SK-N-SH (cell line): ENCODE measurements at regions not wholly inside any gene's neighbourhood (a gene's known extent, or its start where the extent isn't known, plus 50 kb on each side); places are given as distances from the start of the nearest gene placed in this dataset.

Source experiments
- CTCF ChIA-PET: fragments of 300-600, 350-600 bp; formaldehyde crosslinking; extraction: SDS; loops from one replicate; lab custom pipeline; 2021; lab: Yijun Ruan, JAX
- POLR2A ChIA-PET: fragments of 350-600 bp; sonication (Branson Sonifier 250); formaldehyde crosslinking; extraction: SDS; loops from one replicate; lab custom pipeline; 2020; ENCODE audit warnings: antibody characterized with exemption, inconsistent platforms; lab: Yijun Ruan, JAX
- DNase-seq: peaks from one replicate; pipeline ENCODE4 v3.0.0; 2012
- H2AFZ ChIP-seq: fragments of 200-600 bp; sonication (generic); 2 replicates; pipeline ENCODE4 v1.8.1; 2016; ENCODE audit warnings: antibody characterized with exemption, mild to moderate bottlenecking, low read depth
- H3F3A ChIP-seq: fragments of 200-600 bp; sonication (generic); replicated peaks from 2 replicates; pipeline ENCODE3; 2016; ENCODE audit warnings: antibody characterized with exemption, mild to moderate bottlenecking; ENCODE audit not compliant: insufficient read depth
- H3K27ac ChIP-seq, 2 experiments: fragments of 200-500 bp in 1 of 2; fragments of 200-600 bp in 1 of 2; sonication (Bioruptor generic) in 1 of 2; sonication (generic), shearing (Covaris generic) in 1 of 2; 2 replicates each; pipeline versions ENCODE4 v1.5.1 to v1.6.1; 2014 to 2016; ENCODE audit warnings: low read depth in 2 of 2, inconsistent platforms in 1 of 2, low read length in 1 of 2, mild to moderate bottlenecking in 1 of 2, mixed read lengths in 1 of 2
- H3K27me3 ChIP-seq: fragments of 200-600 bp; sonication (generic), shearing (Covaris generic); 2 replicates; pipeline ENCODE4 v1.6.1; 2016; ENCODE audit warnings: mixed run types; ENCODE audit not compliant: insufficient read depth
- H3K36me3 ChIP-seq, 2 experiments: fragments of 200-500 bp in 1 of 2; fragments of 200-600 bp in 1 of 2; sonication (Bioruptor generic) in 1 of 2; sonication (generic) in 1 of 2; replicated peaks in 1 of 2; 2 replicates each; pipeline versions ENCODE3 to v1.5.1; 2014 to 2016; ENCODE audit warnings: low read length in 1 of 2, mild to moderate bottlenecking in 1 of 2; ENCODE audit not compliant: insufficient read depth in 2 of 2, control insufficient read depth in 1 of 2
- H3K4me1 ChIP-seq, 2 experiments: fragments of 200-500 bp in 1 of 2; fragments of 200-600 bp in 1 of 2; sonication (Bioruptor generic) in 1 of 2; sonication (generic), shearing (Covaris generic) in 1 of 2; 2 replicates each; pipeline versions ENCODE4 v1.5.1 to v1.6.1; 2014 to 2016; ENCODE audit warnings: low read depth in 1 of 2, low read length in 1 of 2, mixed run types in 1 of 2; ENCODE audit not compliant: insufficient read depth in 2 of 2, control insufficient read depth in 1 of 2
- H3K4me2 ChIP-seq: fragments of 200-600 bp; sonication (generic), shearing (Covaris generic); 2 replicates; pipeline ENCODE4 v1.6.1; 2017; ENCODE audit warnings: mixed run types
- H3K4me3 ChIP-seq, 2 experiments: fragments of 200-500 bp in 1 of 2; fragments of 200-600 bp in 1 of 2; sonication (Bioruptor generic) in 1 of 2; sonication (generic), shearing (Covaris generic) in 1 of 2; 2 replicates each; pipeline versions ENCODE4 v1.5.1 to v1.8.1; 2014 to 2016; ENCODE audit warnings: low read depth in 2 of 2, inconsistent platforms in 1 of 2, low read length in 1 of 2, mild to moderate bottlenecking in 1 of 2, mixed read lengths in 1 of 2, moderate library complexity in 1 of 2
- H3K79me2 ChIP-seq: fragments of 200-600 bp; sonication (generic); 2 replicates; pipeline ENCODE4 v1.8.1; 2017; ENCODE audit warnings: mild to moderate bottlenecking; ENCODE audit not compliant: insufficient read depth
- H3K9ac ChIP-seq: fragments of 200-600 bp; sonication (generic); 2 replicates; pipeline ENCODE4 v1.6.1; 2017; ENCODE audit warnings: mixed run types
- H3K9me2 ChIP-seq: fragments of 200-600 bp; sonication (generic); 2 replicates; pipeline ENCODE4 v1.6.1; 2017; ENCODE audit warnings: mixed run types
- H3K9me3 ChIP-seq: fragments of 200-600 bp; sonication (generic); 2 replicates; pipeline ENCODE4 v1.6.1; 2017; ENCODE audit warnings: mixed run types, mild to moderate bottlenecking, moderate library complexity
- H4K20me1 ChIP-seq: fragments of 200-600 bp; sonication (generic); 2 replicates; pipeline ENCODE4 v1.6.1; 2017; ENCODE audit warnings: mild to moderate bottlenecking, mixed run types; ENCODE audit not compliant: insufficient read depth
- CHD2 ChIP-seq: fragments of 150-350 bp; IDR thresholded peaks from 2 replicates; pipeline ENCODE4 v1.6.1; 2018; ENCODE audit warnings: low read length; ENCODE audit not compliant: partially characterized antibody
- EP300 ChIP-seq, 2 experiments: IDR thresholded peaks; 2 replicates each; pipeline versions ENCODE4 v1.4.0 to v1.6.1; 2012; ENCODE audit warnings: borderline replicate concordance in 1 of 2, low read depth in 1 of 2, low read length in 1 of 2
- GATA2 ChIP-seq: sonication (generic); formaldehyde crosslinking; IDR thresholded peaks from 2 replicates; pipeline ENCODE4 v1.5.0; 2020; ENCODE audit warnings: mild to moderate bottlenecking, missing genetic modification reagents
- MAX ChIP-seq: IDR thresholded peaks from 2 replicates; pipeline ENCODE4 v1.4.0; 2012; ENCODE audit warnings: low read depth
- NFIC ChIP-seq: IDR thresholded peaks from 2 replicates; pipeline ENCODE4 v1.4.0; 2012; ENCODE audit warnings: borderline replicate concordance
- NRF1 ChIP-seq: IDR thresholded peaks from 2 replicates; pipeline ENCODE4 v1.6.1; 2012; ENCODE audit warnings: low read depth, mild to moderate bottlenecking, low read length
- POLR2AphosphoS5 ChIP-seq: IDR thresholded peaks from 2 replicates; pipeline ENCODE4 v1.6.1; 2012; ENCODE audit warnings: low read depth, low read length
- RAD21 ChIP-seq: IDR thresholded peaks from 2 replicates; pipeline ENCODE4 v1.6.1; 2012; ENCODE audit warnings: mild to moderate bottlenecking, low read length
- RCOR1 ChIP-seq: fragments of 150-350 bp; IDR thresholded peaks from 2 replicates; pipeline ENCODE4 v1.6.1; 2017; ENCODE audit warnings: antibody characterized with exemption, low read length
- RFX5 ChIP-seq: IDR thresholded peaks from 2 replicates; pipeline ENCODE4 v1.6.1; 2012; ENCODE audit warnings: mild to moderate bottlenecking, improper control_type of control experiment, low read length
- SIN3A ChIP-seq: IDR thresholded peaks from 2 replicates; pipeline ENCODE4 v1.6.1; 2012; ENCODE audit warnings: low read depth, mild to moderate bottlenecking, low read length, moderate library complexity, borderline replicate concordance
- TAF1 ChIP-seq: IDR thresholded peaks from 2 replicates; pipeline ENCODE4 v1.6.1; 2012; ENCODE audit warnings: low read depth, mild to moderate bottlenecking, low read length, moderate library complexity, borderline replicate concordance
- TCF12 ChIP-seq: IDR thresholded peaks from 2 replicates; pipeline ENCODE4 v1.4.0; 2012
- TEAD4 ChIP-seq: IDR thresholded peaks from 2 replicates; pipeline ENCODE4 v1.4.0; 2012; ENCODE audit warnings: mild to moderate bottlenecking, borderline replicate concordance; ENCODE audit not compliant: insufficient read depth
- YY1 ChIP-seq: IDR thresholded peaks from 2 replicates; pipeline ENCODE4 v1.4.0; 2012; ENCODE audit warnings: low read depth, mild to moderate bottlenecking
- WGBS: methylation state at CpG from one replicate; pipeline ENCODE4 v1.1.6; 2017; ENCODE audit warnings: low lambda C conversion rate; 5-methylcytosine and 5-hydroxymethylcytosine counted together
- TF ChIP-seq, protein P1 (sequence below): fragments of 200-600 bp; sonication (generic); IDR thresholded peaks from 2 replicates; pipeline ENCODE4 v1.6.1; 2017; ENCODE audit warnings: antibody characterized with exemption, mild to moderate bottlenecking, moderate library complexity
- TF ChIP-seq, protein P2 (sequence below): fragments of 150-350 bp; IDR thresholded peaks from 2 replicates; pipeline ENCODE4 v1.6.1; 2017; ENCODE audit warnings: antibody characterized with exemption, low read length, low read depth, borderline replicate concordance
- TF ChIP-seq, protein P3 (sequence below): IDR thresholded peaks from 2 replicates; pipeline ENCODE4; 2012
- TF ChIP-seq, protein P4 (sequence below): fragments of 150-350 bp; IDR thresholded peaks from 2 replicates; pipeline ENCODE4 v1.6.1; 2016; ENCODE audit warnings: mild to moderate bottlenecking, low read depth, low read length

- H2AFZ ChIP-seq = no peak overlapping the region
- DNase-seq = no peak
- peaks cover 0 to 22% of the 10 kb centered on the region in 2 experiments; a peak in 3 of 4 replicates for H3K4me1 ChIP-seq
- no peaks in the 10 kb centered on the region for H3K9me3 ChIP-seq
- H3K27me3 ChIP-seq = no peaks in the 10 kb centered on the region
- no peaks in the 10 kb centered on the region for H3K36me3 ChIP-seq
- H3K4me3 ChIP-seq = no peak overlapping the region
- peaks cover 7% of the 10 kb centered on the region for H3F3A ChIP-seq
- no peaks in the 10 kb centered on the region for H3K9me2 ChIP-seq
- H3K79me2 ChIP-seq = no peaks in the 10 kb centered on the region
- H3K27ac ChIP-seq = no peak overlapping the region
- H3K9ac ChIP-seq = no peak overlapping the region
- ChIA-PET CTCF (interaction anchor here (0.6 to 2.5 kb wide), 3 partner anchors 10 to 1118 kb away, joined by 3 to 9 read pairs (median 3); no protein-coding TSS in a partner anchor), POLR2A (no interaction called here)
- TF ChIP-seq NFIC (no peak), RCOR1 (no peak), SIN3A (no peak), MAX (no peak), YY1 (no peak), POLR2AphosphoS5 (no peak), EP300 (IDR thresholded peaks at IDR 0.05; ENCODE audit: borderline replicate concordance in 1 of 2, low read depth in 1 of 2, low read length in 1 of 2) (no peak), NRF1 (no peak), TEAD4 (no peak)
- TF ChIP-seq, protein P1, sequence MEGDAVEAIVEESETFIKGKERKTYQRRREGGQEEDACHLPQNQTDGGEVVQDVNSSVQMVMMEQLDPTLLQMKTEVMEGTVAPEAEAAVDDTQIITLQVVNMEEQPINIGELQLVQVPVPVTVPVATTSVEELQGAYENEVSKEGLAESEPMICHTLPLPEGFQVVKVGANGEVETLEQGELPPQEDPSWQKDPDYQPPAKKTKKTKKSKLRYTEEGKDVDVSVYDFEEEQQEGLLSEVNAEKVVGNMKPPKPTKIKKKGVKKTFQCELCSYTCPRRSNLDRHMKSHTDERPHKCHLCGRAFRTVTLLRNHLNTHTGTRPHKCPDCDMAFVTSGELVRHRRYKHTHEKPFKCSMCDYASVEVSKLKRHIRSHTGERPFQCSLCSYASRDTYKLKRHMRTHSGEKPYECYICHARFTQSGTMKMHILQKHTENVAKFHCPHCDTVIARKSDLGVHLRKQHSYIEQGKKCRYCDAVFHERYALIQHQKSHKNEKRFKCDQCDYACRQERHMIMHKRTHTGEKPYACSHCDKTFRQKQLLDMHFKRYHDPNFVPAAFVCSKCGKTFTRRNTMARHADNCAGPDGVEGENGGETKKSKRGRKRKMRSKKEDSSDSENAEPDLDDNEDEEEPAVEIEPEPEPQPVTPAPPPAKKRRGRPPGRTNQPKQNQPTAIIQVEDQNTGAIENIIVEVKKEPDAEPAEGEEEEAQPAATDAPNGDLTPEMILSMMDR = no peak
- TF ChIP-seq, protein P2, sequence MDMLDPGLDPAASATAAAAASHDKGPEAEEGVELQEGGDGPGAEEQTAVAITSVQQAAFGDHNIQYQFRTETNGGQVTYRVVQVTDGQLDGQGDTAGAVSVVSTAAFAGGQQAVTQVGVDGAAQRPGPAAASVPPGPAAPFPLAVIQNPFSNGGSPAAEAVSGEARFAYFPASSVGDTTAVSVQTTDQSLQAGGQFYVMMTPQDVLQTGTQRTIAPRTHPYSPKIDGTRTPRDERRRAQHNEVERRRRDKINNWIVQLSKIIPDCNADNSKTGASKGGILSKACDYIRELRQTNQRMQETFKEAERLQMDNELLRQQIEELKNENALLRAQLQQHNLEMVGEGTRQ = no peak
- H3K4me2 ChIP-seq = no peak overlapping the region
- H4K20me1 ChIP-seq = no peaks in the 10 kb centered on the region
- WGBS = 88% methylated on average over 2 of the region's 2 CpGs
Measured at GRCh38 chr7:46288010-46288409, 366.9 kb upstream of the IGFBP3 start.

DNA sequence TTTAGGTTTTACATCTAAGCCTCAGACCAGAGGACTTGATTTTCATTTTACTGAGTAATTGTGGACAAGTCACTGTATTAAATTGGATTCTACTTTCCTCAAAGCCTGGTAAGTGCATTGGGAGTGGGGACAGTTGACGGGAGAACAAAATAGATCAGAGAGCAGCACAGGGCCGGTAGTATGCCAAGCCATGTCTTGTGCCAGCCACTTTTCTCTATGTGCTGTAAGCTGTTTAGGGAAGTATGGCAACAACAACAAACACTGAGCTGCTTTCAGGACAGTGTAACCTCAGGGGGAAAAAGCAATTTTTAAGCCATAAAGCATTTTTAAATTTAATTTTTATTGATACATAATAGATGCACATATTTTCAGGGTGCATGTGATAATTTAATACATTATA, 365.9 kb upstream of the IGFBP3 start:
- H3K9me2 ChIP-seq = no peaks in the 10 kb centered on the region
- H3K4me3 ChIP-seq = no peak overlapping the region
- H3K4me1 ChIP-seq = peaks cover 0 to 18% of the 10 kb centered on the region in 2 experiments; a peak in 3 of 4 replicates
- DNase-seq = no peak
- H3K36me3 ChIP-seq = no peaks in the 10 kb centered on the region
- no peaks in the 10 kb centered on the region for H3K79me2 ChIP-seq
- H4K20me1 ChIP-seq = no peaks in the 10 kb centered on the region
- POLR2A ChIA-PET = no interaction called here
- H3K27me3 ChIP-seq = no peaks in the 10 kb centered on the region
- no peak overlapping the region for H3K9ac ChIP-seq
- H3F3A ChIP-seq = peaks cover 4% of the 10 kb centered on the region
- CTCF ChIA-PET = interaction anchor here (0.6 to 2.5 kb wide), 4 partner anchors 8 to 369 kb away, joined by 3 to 9 read pairs (median 4); no protein-coding TSS in a partner anchor
- H3K4me2 ChIP-seq = no peak overlapping the region
- H2AFZ ChIP-seq = no peak overlapping the region
- H3K9me3 ChIP-seq = no peaks in the 10 kb centered on the region
- WGBS = 86% methylated on average over 2 of the region's 2 CpGs
- H3K27ac ChIP-seq = no peak overlapping the region
- TF ChIP-seq RAD21 (no peak), TAF1 (no peak), CHD2 (no peak), TEAD4 (no peak), TCF12 (no peak), RFX5 (no peak), MAX (no peak), SIN3A (no peak), GATA2 (CRISPR knock-in tag) (no peak), YY1 (no peak), EP300 (IDR thresholded peaks at IDR 0.05; ENCODE audit: borderline replicate concordance in 1 of 2, low read depth in 1 of 2, low read length in 1 of 2) (no peak)
- TF ChIP-seq, protein P1 = no peak
- TF ChIP-seq, protein P3, sequence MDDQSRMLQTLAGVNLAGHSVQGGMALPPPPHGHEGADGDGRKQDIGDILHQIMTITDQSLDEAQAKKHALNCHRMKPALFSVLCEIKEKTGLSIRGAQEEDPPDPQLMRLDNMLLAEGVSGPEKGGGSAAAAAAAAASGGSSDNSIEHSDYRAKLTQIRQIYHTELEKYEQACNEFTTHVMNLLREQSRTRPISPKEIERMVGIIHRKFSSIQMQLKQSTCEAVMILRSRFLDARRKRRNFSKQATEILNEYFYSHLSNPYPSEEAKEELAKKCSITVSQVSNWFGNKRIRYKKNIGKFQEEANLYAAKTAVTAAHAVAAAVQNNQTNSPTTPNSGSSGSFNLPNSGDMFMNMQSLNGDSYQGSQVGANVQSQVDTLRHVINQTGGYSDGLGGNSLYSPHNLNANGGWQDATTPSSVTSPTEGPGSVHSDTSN = no peak
- TF ChIP-seq, protein P4, sequence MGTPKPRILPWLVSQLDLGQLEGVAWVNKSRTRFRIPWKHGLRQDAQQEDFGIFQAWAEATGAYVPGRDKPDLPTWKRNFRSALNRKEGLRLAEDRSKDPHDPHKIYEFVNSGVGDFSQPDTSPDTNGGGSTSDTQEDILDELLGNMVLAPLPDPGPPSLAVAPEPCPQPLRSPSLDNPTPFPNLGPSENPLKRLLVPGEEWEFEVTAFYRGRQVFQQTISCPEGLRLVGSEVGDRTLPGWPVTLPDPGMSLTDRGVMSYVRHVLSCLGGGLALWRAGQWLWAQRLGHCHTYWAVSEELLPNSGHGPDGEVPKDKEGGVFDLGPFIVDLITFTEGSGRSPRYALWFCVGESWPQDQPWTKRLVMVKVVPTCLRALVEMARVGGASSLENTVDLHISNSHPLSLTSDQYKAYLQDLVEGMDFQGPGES = no peak
